Astrocyte of the cerebellum (primary cell): ENCODE measurements at regions not wholly inside any gene's neighbourhood (a gene's known extent, or its start where the extent isn't known, plus 50 kb on each side); places are given as distances from the start of the nearest gene placed in this dataset.

Experiments used
- DNase-seq: peaks from one replicate; pipeline ENCODE4 v3.0.0-alpha.2; 2011; ENCODE audit warnings: low read depth
- H3K4me3 ChIP-seq: 2 replicates; pipeline ENCODE4 v1.5.1; 2011; ENCODE audit warnings: mild to moderate bottlenecking, low read depth, low read length, moderate library complexity
- CTCF ChIP-seq: IDR thresholded peaks from 2 replicates; pipeline ENCODE4 v1.5.1; 2012; ENCODE audit warnings: low read length, low read depth, moderate library complexity, mild to moderate bottlenecking; ENCODE audit errors: missing control alignments
- in situ Hi-C: cut with HindIII; loops from 2 replicates; pipeline ENCODE4 v1.10.0; 2017; ENCODE audit warnings: low sequenced_read_pairs

GRCh38 chr5:102554082-102554481, 55.3 kb upstream of the SLCO6A1 start:
- TF ChIP-seq CTCF: no peak
- H3K4me3 ChIP-seq: no peak overlapping the region
- in situ Hi-C loops: no loop called here
- DNase-seq: peak; percentile 75

- DNase-seq: peak; percentile 38
- in situ Hi-C loops: no loop called here
- H3K4me3 ChIP-seq: no peak overlapping the region
- peak; percentile 44 for TF ChIP-seq CTCF
Observed at GRCh38 chr5:102554728-102555127, 55.9 kb upstream of the SLCO6A1 start.

GRCh38 chr5:102561894-102562760, 63.3 kb upstream of the SLCO6A1 start:
- H3K4me3 ChIP-seq: no peak overlapping the region
- in situ Hi-C loops: no loop called here
- peak; percentile 85 for TF ChIP-seq CTCF
- no peak for DNase-seq

- no peak overlapping the region for H3K4me3 ChIP-seq
- no peak for TF ChIP-seq CTCF
- in situ Hi-C loops: no loop called here
- no peak for DNase-seq
Observed at GRCh38 chr5:102570747-102571146, 71.9 kb upstream of the SLCO6A1 start.

- TF ChIP-seq CTCF: no peak
Observed at GRCh38 chr5:102578362-102578761, 79.6 kb upstream of the SLCO6A1 start.

GRCh38 chr5:102579379-102579778, 80.6 kb upstream of the SLCO6A1 start:
- DNase-seq: no peak
- no peak overlapping the region for H3K4me3 ChIP-seq
- no peak for TF ChIP-seq CTCF
- in situ Hi-C loops: no loop called here

More at GRCh38 chr5:102578362-102578761, 79.6 kb upstream of the SLCO6A1 start:
- in situ Hi-C loops: no loop called here
- no peak overlapping the region for H3K4me3 ChIP-seq
- no peak for DNase-seq
